Adrenal gland (tissue), 5 donors: ENCODE measurements at regions not wholly inside any gene's neighbourhood (a gene's known extent, or its start where the extent isn't known, plus 50 kb on each side); places are given as distances from the start of the nearest gene placed in this dataset.

ENCODE experiments used
- CTCF ChIP-seq, 6 experiments: fragments of 450-650 bp in 4 of 6; fragments of 200-600 bp in 2 of 6; sonication (generic) in 1 of 6; IDR thresholded peaks; 1 replicate in 5 of 6; 2 replicates in 1 of 6; pipeline versions ENCODE4 v1.5.1 to v1.8.0; 2016 to 2021; ENCODE audit warnings: antibody characterized with exemption in 6 of 6, mild to moderate bottlenecking in 2 of 6, moderate library complexity in 1 of 6
- POLR2A ChIP-seq, 2 donors: fragments of 450-650 bp; IDR thresholded peaks; one replicate each; pipeline ENCODE4 v1.6.1; 2017; ENCODE audit warnings: antibody characterized with exemption in 2 of 2, mild to moderate bottlenecking in 2 of 2, moderate library complexity in 1 of 2
- donor health status: DM: no; HTN: no; CAD: no.

GRCh38 chr6:150705392-150705791 lies 105.7 kb downstream of the PLEKHG1 start:
- no peak for TF ChIP-seq CTCF (IDR thresholded peaks at IDR 0.05)
- TF ChIP-seq POLR2A (IDR thresholded peaks at IDR 0.05), result no peak
